Fibroblast of lung (primary cell): ENCODE measurements at regions not wholly inside any gene's neighbourhood (a gene's known extent, or its start where the extent isn't known, plus 50 kb on each side); places are given as distances from the start of the nearest gene placed in this dataset.

ENCODE experiments used
- CTCF ChIP-seq, 2 donors: IDR thresholded peaks in 1 of 2; conservative IDR thresholded peaks in 1 of 2; 1 replicate in 1 of 2; 2 replicates in 1 of 2; pipeline ENCODE4 v1.5.1; 2011 to 2012; ENCODE audit warnings: low read length in 2 of 2, control low read depth in 1 of 2, inconsistent platforms in 1 of 2, low read depth in 1 of 2, mild to moderate bottlenecking in 1 of 2
- EZH2 ChIP-seq: IDR thresholded peaks from 2 replicates; pipeline ENCODE4 v1.5.1; 2012; ENCODE audit warnings: low read length, control low read depth, mild to moderate bottlenecking; ENCODE audit errors: missing control alignments

- TF ChIP-seq CTCF (conservative IDR thresholded peaks at IDR 0.05 in 1 of 2, IDR thresholded peaks at IDR 0.05 in 1 of 2; ENCODE audit: low read depth in 1 of 2, low read length in 2 of 2) (no peak), EZH2 (no peak)
Observed at GRCh38 chr13:58488251-58488650, 856.7 kb downstream of the PCDH17 start.
